IMR-90 (cell line): ENCODE measurements at regions not wholly inside any gene's neighbourhood (a gene's known extent, or its start where the extent isn't known, plus 50 kb on each side); places are given as distances from the start of the nearest gene placed in this dataset.

ENCODE experiments used
- ATAC-seq: fragments of 200-7000 bp; cut with Tn5 transposase; 2 replicates; pipeline ENCODE4 v1.9.1; 2020; ENCODE audit warnings: low read depth, mild to moderate bottlenecking, moderate library complexity
- BruUV-seq: library from RNA; stranded (reverse); fragments of 400-500 nt; replicated peaks from 2 replicates; lab custom pipeline; 2021; lab: Mats Ljungman, UMichigan
- CTCF ChIA-PET: fragments of 300-600 bp; formaldehyde crosslinking; extraction: SDS; loops from one replicate; lab custom pipeline; 2021; ENCODE audit warnings: antibody characterized with exemption; lab: Yijun Ruan, JAX
- POLR2A ChIA-PET: fragments of 300-600 bp; sonication (Branson Sonifier 250); formaldehyde crosslinking; loops from one replicate; lab custom pipeline; 2022; ENCODE audit warnings: antibody characterized with exemption; ENCODE audit not compliant: unreplicated experiment; lab: Charles Lee
- DNase-seq: peaks from one replicate; pipeline ENCODE4 v3.0.0; 2013
- H2AFZ ChIP-seq: replicated peaks from 2 replicates; pipeline ENCODE3; 2013; ENCODE audit warnings: low read length, mild to moderate bottlenecking; ENCODE audit not compliant: poor library complexity
- H2AK5ac ChIP-seq: 2 replicates; pipeline ENCODE4 v1.6.1; 2013; ENCODE audit warnings: low read depth, low read length, inconsistent platforms
- H2AK9ac ChIP-seq: replicated peaks from 2 replicates; pipeline ENCODE3; 2013; ENCODE audit warnings: mild to moderate bottlenecking, low read depth, low read length, moderate library complexity; ENCODE audit not compliant: poor library complexity
- H2BK120ac ChIP-seq: 2 replicates; pipeline ENCODE4 v1.6.1; 2013; ENCODE audit warnings: low read depth, low read length, inconsistent platforms
- H2BK15ac ChIP-seq: 3 replicates; pipeline ENCODE4 v1.6.1; 2013; ENCODE audit warnings: low read depth, low read length, inconsistent platforms
- H2BK20ac ChIP-seq: 2 replicates; pipeline ENCODE4 v1.6.1; 2013; ENCODE audit warnings: low read depth, mild to moderate bottlenecking, inconsistent platforms, low read length, moderate library complexity
- H2BK5ac ChIP-seq: 2 replicates; pipeline ENCODE4 v1.6.1; 2013; ENCODE audit warnings: mild to moderate bottlenecking, low read depth, low read length, inconsistent platforms; ENCODE audit not compliant: poor library complexity, severe bottlenecking
- H3K14ac ChIP-seq: replicated peaks from 2 replicates; pipeline ENCODE4 v1.6.1; 2013; ENCODE audit warnings: low read depth, low read length, inconsistent platforms
- H3K18ac ChIP-seq: 2 replicates; pipeline ENCODE4 v1.6.1; 2013; ENCODE audit warnings: low read depth, low read length, control low read depth
- H3K23ac ChIP-seq: 2 replicates; pipeline ENCODE4 v1.6.1; 2013; ENCODE audit warnings: low read depth, low read length, inconsistent platforms
- H3K27ac ChIP-seq: 2 replicates; pipeline ENCODE4 v1.5.1; 2013; ENCODE audit warnings: mild to moderate bottlenecking, control low read depth, low read length; ENCODE audit not compliant: insufficient read depth
- H3K27me3 ChIP-seq: 2 replicates; pipeline ENCODE4 v1.6.1; 2013; ENCODE audit warnings: low read length; ENCODE audit not compliant: control insufficient read depth, insufficient read depth
- H3K36me3 ChIP-seq: 2 replicates; pipeline ENCODE4 v1.6.1; 2013; ENCODE audit warnings: low read length, mixed read lengths; ENCODE audit not compliant: control insufficient read depth, insufficient read depth
- H3K4ac ChIP-seq: 2 replicates; pipeline ENCODE4 v1.6.1; 2013; ENCODE audit warnings: low read depth, low read length, inconsistent platforms
- H3K4me1 ChIP-seq: 2 replicates; pipeline ENCODE4 v1.6.1; 2013; ENCODE audit warnings: low read length, mixed read lengths; ENCODE audit not compliant: control insufficient read depth, insufficient read depth
- H3K4me2 ChIP-seq: 2 replicates; pipeline ENCODE4 v1.6.1; 2013; ENCODE audit warnings: low read depth, mild to moderate bottlenecking, control low read depth, low read length, moderate library complexity
- H3K4me3 ChIP-seq: 2 replicates; pipeline ENCODE4 v1.5.1; 2013; ENCODE audit warnings: low read depth, mild to moderate bottlenecking, control low read depth, low read length, moderate library complexity; ENCODE audit not compliant: insufficient read depth
- H3K56ac ChIP-seq: 2 replicates; pipeline ENCODE4 v1.6.1; 2013; ENCODE audit warnings: low read length, inconsistent platforms; ENCODE audit not compliant: insufficient read depth; ENCODE audit errors: extremely low read depth
- H3K79me1 ChIP-seq, 2 experiments: 2 replicates each; pipeline ENCODE4 v1.6.1; 2013; ENCODE audit warnings: low read length in 2 of 2, inconsistent platforms in 1 of 2, low read depth in 1 of 2
- H3K9ac ChIP-seq: 2 replicates; pipeline ENCODE4 v1.6.1; 2013; ENCODE audit warnings: low read depth, low read length, control low read depth
- H3K9me1 ChIP-seq: 2 replicates; pipeline ENCODE4 v1.6.1; 2013; ENCODE audit warnings: low read length, inconsistent platforms; ENCODE audit not compliant: insufficient read depth
- H3K9me3 ChIP-seq: 2 replicates; pipeline ENCODE4 v1.6.1; 2013; ENCODE audit warnings: low read length; ENCODE audit not compliant: control insufficient read depth, insufficient read depth
- H4K20me1 ChIP-seq: 2 replicates; pipeline ENCODE4 v1.6.1; 2013; ENCODE audit warnings: low read length, inconsistent platforms; ENCODE audit not compliant: insufficient read depth
- H4K5ac ChIP-seq: 2 replicates; pipeline ENCODE4 v1.6.1; 2013; ENCODE audit warnings: mild to moderate bottlenecking, low read depth, low read length, control low read depth
- H4K8ac ChIP-seq, 2 experiments: 2 replicates each; pipeline ENCODE4 v1.6.1; 2013; ENCODE audit warnings: low read depth in 2 of 2, low read length in 2 of 2, control low read depth in 1 of 2, inconsistent platforms in 1 of 2
- H4K91ac ChIP-seq: 2 replicates; pipeline ENCODE4 v1.6.1; 2013; ENCODE audit warnings: low read depth, low read length, inconsistent platforms; ENCODE audit not compliant: insufficient read depth
- RFX5 ChIP-seq: IDR thresholded peaks from 2 replicates; pipeline ENCODE4 v1.8.0; 2012; ENCODE audit warnings: low read depth, mild to moderate bottlenecking, low read length, moderate library complexity
- SMC3 ChIP-seq: fragments of 150-350 bp; IDR thresholded peaks from 2 replicates; pipeline ENCODE4 v1.6.1; 2016; ENCODE audit warnings: low read depth, mild to moderate bottlenecking, antibody characterized with exemption, low read length, moderate library complexity
- WGBS, 2 experiments: methylation state at CpG; one replicate each; pipeline versions ENCODE4 v1.1.5 to v1.1.7; 2013; ENCODE audit warnings: missing lambda C conversion rate in 2 of 2; ENCODE audit not compliant: insufficient read length in 1 of 2; ENCODE audit errors: extremely low coverage in 2 of 2; 5-methylcytosine and 5-hydroxymethylcytosine counted together
- dilution Hi-C: fragments of 300-500 bp; cut with HindIII; formaldehyde crosslinking; loops from one replicate; pipeline ENCODE4 v1.14.3; 2018; ENCODE audit warnings: low sequenced_read_pairs; ENCODE audit not compliant: unreplicated experiment
- in situ Hi-C: fragments of 300-500 bp; cut with MboI; formaldehyde crosslinking; loops from 3 replicates; pipeline ENCODE4 v1.14.3; 2019; ENCODE audit warnings: low sequenced_read_pairs, inconsistent platforms, mixed read lengths
- intact Hi-C: fragments of 100-400 bp; cut with micrococcal nuclease; formaldehyde crosslinking; loops from 2 replicates; pipeline ENCODE4 v1.10.0; 2022
- TF ChIP-seq, protein P1 (sequence below): conservative IDR thresholded peaks from 2 replicates; pipeline ENCODE4 v1.5.1; 2012; ENCODE audit warnings: mild to moderate bottlenecking, low read depth, low read length, improper control_type of control experiment

DNA sequence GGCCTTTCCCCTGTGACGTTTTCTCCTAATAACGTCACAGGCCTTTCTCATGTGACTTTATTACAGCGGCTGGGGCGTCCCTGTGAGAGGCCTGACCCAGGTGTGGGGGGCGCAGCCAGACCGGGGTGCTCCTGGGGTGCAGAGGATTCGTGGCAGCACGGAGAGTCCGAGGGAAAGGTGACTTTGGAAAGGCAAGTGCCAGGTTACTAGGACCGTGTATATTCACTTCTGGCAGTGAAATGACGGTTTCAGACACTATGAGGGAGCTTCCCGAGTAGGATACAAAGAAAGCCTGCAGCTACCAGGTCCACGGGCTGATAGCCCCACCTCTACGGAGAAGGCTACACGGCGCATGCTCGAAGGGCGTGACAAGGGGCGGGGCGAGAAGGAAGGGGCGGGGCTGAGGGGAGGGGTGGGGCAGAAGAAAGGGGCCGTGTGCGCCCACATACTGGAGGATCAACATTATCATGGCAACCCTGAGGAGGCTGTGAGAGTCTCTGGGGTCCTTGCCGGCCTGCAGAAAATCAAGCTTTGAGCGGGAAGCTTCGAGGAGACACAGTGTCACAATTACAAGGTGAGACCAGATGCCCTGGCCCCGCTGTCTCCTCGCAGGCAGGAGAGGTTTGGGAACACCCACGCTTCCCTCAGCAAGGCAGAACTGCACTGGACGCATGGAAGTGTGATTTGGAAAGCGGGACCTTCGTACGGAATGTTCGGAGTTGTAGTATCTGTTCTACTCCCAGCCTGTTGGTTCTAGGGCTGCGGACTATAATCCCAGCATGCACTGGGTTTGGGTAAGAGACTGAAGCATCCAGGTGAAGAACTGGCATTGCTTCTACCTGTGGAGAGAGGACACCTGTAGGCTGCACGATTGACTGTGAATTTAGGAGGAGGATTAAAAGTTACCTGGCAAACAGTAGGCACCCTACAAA is 54.4 kb upstream of the ZNF337 start:
- ChIA-PET CTCF (no interaction called here), POLR2A (no interaction called here)
- Histone ChIP-seq H4K91ac (peak overlapping the region; percentile 24; the same call in 1 of the 2 replicates), H3K14ac (peak overlapping the region; percentile 56; the same call in 1 of the 2 replicates), H3K9me3 (no peaks in the 10 kb centered on the region), H4K20me1 (no peaks in the 10 kb centered on the region), H2BK15ac (no peak overlapping the region), H3K4ac (peak overlapping the region; percentile 48), H2BK20ac (no peak overlapping the region), H3K23ac (no peak overlapping the region), H2AK5ac (no peak overlapping the region), H3K79me1 (no peaks in the 10 kb centered on the region), H3K4me1 (no peaks in the 10 kb centered on the region), H3K56ac (no peak overlapping the region), H4K8ac (peak overlapping the region; percentile 71 to 95; a peak in 3 of 4 replicates), H2AFZ (peak overlapping the region; percentile 95), H4K5ac (peak overlapping the region; percentile 93), H3K18ac (no peak overlapping the region), H3K27ac (no peak overlapping the region), H3K9me1 (0 out of 2 replicates have a peak, but pooled peaks cover 3% of the 10 kb centered on the region), H3K9ac (peak overlapping the region; percentile 73), H3K4me2 (peak overlapping the region; percentile 99), H2AK9ac (peak overlapping the region; percentile 85), H3K27me3 (0 out of 2 replicates have a peak, but pooled peaks cover 2% of the 10 kb centered on the region), H2BK5ac (no peak overlapping the region), H2BK120ac (no peak overlapping the region), H3K4me3 (peak overlapping the region; percentile 58), H3K36me3 (no peaks in the 10 kb centered on the region)
- BruUV-seq = no TSS peak
- ATAC-seq (peak; percentile 95), DNase-seq (peak; percentile 28)
- dilution Hi-C loops = no loop called here
- in situ Hi-C loops = no loop called here
- intact Hi-C loops = no loop called here
- TF ChIP-seq, protein P1, sequence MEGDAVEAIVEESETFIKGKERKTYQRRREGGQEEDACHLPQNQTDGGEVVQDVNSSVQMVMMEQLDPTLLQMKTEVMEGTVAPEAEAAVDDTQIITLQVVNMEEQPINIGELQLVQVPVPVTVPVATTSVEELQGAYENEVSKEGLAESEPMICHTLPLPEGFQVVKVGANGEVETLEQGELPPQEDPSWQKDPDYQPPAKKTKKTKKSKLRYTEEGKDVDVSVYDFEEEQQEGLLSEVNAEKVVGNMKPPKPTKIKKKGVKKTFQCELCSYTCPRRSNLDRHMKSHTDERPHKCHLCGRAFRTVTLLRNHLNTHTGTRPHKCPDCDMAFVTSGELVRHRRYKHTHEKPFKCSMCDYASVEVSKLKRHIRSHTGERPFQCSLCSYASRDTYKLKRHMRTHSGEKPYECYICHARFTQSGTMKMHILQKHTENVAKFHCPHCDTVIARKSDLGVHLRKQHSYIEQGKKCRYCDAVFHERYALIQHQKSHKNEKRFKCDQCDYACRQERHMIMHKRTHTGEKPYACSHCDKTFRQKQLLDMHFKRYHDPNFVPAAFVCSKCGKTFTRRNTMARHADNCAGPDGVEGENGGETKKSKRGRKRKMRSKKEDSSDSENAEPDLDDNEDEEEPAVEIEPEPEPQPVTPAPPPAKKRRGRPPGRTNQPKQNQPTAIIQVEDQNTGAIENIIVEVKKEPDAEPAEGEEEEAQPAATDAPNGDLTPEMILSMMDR = no peak
- TF ChIP-seq RFX5 (no peak), SMC3 (no peak)
- 30% methylated on average over 10 of the region's 36 CpGs; no CpG with 5 or more reads in 1 of the 2 experiments for WGBS, 2 experiments
